ENCODE measurements at regions not wholly inside any gene's neighbourhood (a gene's known extent, or its start where the extent isn't known, plus 50 kb on each side); places are given as distances from the start of the nearest gene placed in this dataset.

DNA sequence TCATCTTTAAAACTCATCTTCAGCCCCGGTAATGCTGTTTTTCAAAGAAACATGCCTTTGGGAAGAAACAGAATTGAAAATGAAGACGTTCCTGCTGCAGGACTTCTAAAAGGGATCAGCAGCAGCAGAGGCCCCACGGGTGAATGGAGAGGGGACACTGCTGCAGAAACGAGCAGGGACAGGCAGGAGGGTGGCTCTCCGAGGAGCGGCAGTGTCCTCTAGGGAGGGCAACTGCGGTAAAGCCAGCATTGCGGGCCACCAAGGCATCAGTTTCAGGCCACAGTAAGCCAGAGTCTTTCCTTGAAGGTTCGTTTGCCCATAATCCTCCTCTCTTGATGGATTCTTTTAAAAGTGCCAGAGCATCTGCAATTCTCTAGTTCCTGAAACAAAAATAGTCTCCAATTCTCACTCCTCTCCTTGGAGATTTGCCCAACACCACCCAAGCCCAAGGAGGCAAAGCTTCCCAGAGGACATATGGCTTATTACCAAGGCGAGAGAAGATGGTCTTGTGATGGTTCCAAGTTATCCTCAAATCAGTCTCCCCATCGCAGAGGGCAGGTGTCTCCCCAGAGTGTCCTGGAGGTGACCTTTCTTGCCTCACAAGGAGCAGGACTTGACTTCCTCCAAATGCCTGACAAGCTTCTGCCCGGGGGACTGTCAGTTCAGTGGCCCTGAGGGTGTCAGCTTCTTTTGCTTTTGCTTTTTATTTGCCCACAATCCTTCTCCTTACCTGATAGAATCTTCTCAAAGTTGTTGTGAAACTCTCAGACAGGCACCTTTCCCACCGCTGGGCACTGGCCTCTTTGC is 341.1 kb upstream of the B3GAT1 start:
- no peak for TF ChIP-seq MYC (IDR thresholded peaks at IDR 0.05; ENCODE audit: low read depth, low read length)
- TF ChIP-seq, protein P1, sequence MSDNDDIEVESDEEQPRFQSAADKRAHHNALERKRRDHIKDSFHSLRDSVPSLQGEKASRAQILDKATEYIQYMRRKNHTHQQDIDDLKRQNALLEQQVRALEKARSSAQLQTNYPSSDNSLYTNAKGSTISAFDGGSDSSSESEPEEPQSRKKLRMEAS (IDR thresholded peaks at IDR 0.05; ENCODE audit: low read depth, low read length), result no peak

Data from NB4 (cell line).